LNCaP clone FGC (cell line): ENCODE measurements at regions not wholly inside any gene's neighbourhood (a gene's known extent, or its start where the extent isn't known, plus 50 kb on each side); places are given as distances from the start of the nearest gene placed in this dataset.
A peak's percentile ranks its signal among the peaks of the same experiment; 100 is the strongest.

Experiments
- DNase-seq: peaks from one replicate; pipeline ENCODE4 v3.0.0-alpha.2; 2011; ENCODE audit warnings: low read depth
- H3K4me3 ChIP-seq: 2 replicates; pipeline ENCODE4 v1.5.1; 2011; ENCODE audit warnings: mild to moderate bottlenecking, low read depth, low read length, control low read depth
- CTCF ChIP-seq: IDR thresholded peaks from 2 replicates; pipeline ENCODE4 v1.5.1; 2012; ENCODE audit warnings: mild to moderate bottlenecking; ENCODE audit not compliant: control insufficient read depth, insufficient read depth; ENCODE audit errors: extremely low read depth

- no peak for DNase-seq
- no peak for TF ChIP-seq CTCF
- H3K4me3 ChIP-seq, result no peak overlapping the region
Observed at GRCh38 chr5:66472010-66472409, 124.2 kb upstream of the MAST4 start.

GRCh38 chr5:66475731-66476130 lies 120.5 kb upstream of the MAST4 start:
- DNase-seq, result no peak

GRCh38 chr5:66477596-66477995 lies 118.6 kb upstream of the MAST4 start:
- H3K4me3 ChIP-seq, result no peak overlapping the region
- no peak for DNase-seq
- no peak for TF ChIP-seq CTCF

More at GRCh38 chr5:66475731-66476130, 120.5 kb upstream of the MAST4 start:
- H3K4me3 ChIP-seq, result no peak overlapping the region
- no peak for TF ChIP-seq CTCF

- no peak overlapping the region for H3K4me3 ChIP-seq
- peak; percentile 32; the same call in 1 of the 2 replicates for TF ChIP-seq CTCF
- no peak for DNase-seq
Observed at GRCh38 chr5:66494437-66494836, 101.8 kb upstream of the MAST4 start.

GRCh38 chr5:66498791-66499207 lies 97.4 kb upstream of the MAST4 start:
- H3K4me3 ChIP-seq, result no peak overlapping the region
- peak; percentile 20; the same call in 1 of the 2 replicates for TF ChIP-seq CTCF
- DNase-seq, result no peak

- no peak overlapping the region for H3K4me3 ChIP-seq
- no peak for DNase-seq
- TF ChIP-seq CTCF, result no peak
Observed at GRCh38 chr5:66503203-66503789, 92.9 kb upstream of the MAST4 start.

GRCh38 chr5:66507106-66507505 lies 89.1 kb upstream of the MAST4 start:
- H3K4me3 ChIP-seq, result no peak overlapping the region
- TF ChIP-seq CTCF, result no peak
- DNase-seq, result no peak
